ENCODE measurements at regions not wholly inside any gene's neighbourhood (a gene's known extent, or its start where the extent isn't known, plus 50 kb on each side); places are given as distances from the start of the nearest gene placed in this dataset.

DNA sequence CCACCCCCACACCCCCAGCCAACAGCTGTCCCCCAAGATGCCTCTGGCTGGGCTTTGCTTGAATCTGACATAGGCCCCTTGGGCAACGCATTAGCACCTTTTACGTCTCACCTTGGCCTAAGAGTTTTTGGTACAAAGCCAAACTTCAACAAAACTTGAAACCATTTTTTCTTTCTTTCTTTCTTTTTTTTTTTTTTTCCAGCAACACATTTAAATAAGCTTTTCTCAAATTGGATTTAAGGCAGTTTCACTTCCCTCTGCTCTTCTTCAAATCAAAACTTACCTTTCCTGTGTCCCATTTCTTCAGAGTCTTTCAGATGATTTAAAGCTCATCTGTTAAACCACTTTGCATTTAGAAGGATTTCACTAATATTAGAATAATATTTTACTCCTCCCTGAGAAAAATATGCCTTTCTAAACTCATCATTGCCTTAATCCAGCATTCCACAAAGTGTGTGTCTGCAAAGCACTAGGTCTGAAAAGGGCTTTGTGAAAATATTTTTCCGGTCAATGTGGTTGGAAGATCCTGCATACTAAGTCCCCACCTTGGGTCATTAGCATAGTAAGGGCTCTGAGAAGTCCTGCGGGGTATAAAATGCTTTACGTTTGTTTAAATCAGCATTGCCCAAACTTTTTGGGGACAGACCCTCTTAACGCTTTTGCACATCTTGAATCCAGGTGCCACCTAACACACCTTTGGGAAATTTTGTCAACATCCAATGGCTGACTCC, 217.0 kb downstream of the TLE3 start:
- no peak overlapping the region for H3K4me3 ChIP-seq
- H3K4me1 ChIP-seq (ENCODE audit: control insufficient read depth in 1 of 2, low read depth in 2 of 2): no peaks in the 10 kb centered on the region
- no peak for TF ChIP-seq CTCF (IDR thresholded peaks at IDR 0.05)
- no peaks in the 10 kb centered on the region for H3K27me3 ChIP-seq (replicated peaks; ENCODE audit: insufficient read depth)
- no peaks in the 10 kb centered on the region for H3K36me3 ChIP-seq
- ATAC-seq (ENCODE audit: insufficient number of reproducible peaks, low FRiP score, low read depth) (no peak), DNase-seq (ENCODE audit: low spot score) (no peak)
- no peak overlapping the region for H3K27ac ChIP-seq
- H3K9me3 ChIP-seq: no peaks in the 10 kb centered on the region

DNA sequence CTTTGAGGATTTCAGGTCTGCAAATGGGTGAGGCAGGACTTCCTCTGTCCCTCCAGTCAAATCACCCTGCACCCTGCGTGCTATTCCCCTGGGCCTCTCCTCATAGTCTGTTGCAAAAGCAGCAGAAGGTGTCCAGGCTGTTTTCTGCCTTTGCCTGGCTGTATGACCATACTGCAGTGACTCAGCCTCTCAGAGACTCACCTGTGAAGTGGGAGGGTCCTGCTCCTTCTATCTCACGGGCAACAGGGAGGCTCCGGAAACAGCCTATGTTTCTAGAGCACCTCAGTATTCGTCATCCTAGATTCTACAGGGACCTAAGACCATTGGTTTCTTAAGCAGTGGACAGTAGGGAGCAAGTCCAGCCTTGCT, 216.4 kb downstream of the TLE3 start:
- ATAC-seq (ENCODE audit: insufficient number of reproducible peaks, low FRiP score, low read depth): no peak
- no peaks in the 10 kb centered on the region for H3K27me3 ChIP-seq (replicated peaks; ENCODE audit: insufficient read depth)
- TF ChIP-seq CTCF (IDR thresholded peaks at IDR 0.05): no peak

DNA sequence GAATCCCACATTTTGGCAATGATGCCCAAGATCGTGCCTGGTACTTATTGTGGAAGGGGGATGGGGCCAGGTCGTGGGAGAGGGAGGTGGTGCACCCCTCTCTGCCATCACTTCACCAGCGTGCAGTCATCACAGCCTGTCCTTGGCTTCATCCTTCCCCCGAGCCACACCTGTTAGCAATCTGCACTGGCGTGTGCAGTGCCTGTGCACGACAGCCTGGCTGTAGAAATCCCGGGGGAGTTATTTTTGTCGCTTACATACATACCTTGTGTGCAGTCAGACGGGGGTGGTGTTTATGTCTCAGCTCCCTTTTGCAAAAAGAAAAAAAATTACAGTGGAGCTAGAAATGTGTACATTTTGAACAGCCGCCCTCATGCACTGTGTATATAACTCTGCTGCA, 216.0 kb downstream of the TLE3 start:
- Histone ChIP-seq H3K27ac (no peak overlapping the region), H3K36me3 (no peaks in the 10 kb centered on the region), H3K27me3 (replicated peaks; ENCODE audit: insufficient read depth) (no peaks in the 10 kb centered on the region), H3K4me1 (ENCODE audit: control insufficient read depth in 1 of 2, low read depth in 2 of 2) (no peaks in the 10 kb centered on the region), H3K9me3 (no peaks in the 10 kb centered on the region), H3K4me3 (no peak overlapping the region)
- no peak for TF ChIP-seq CTCF (IDR thresholded peaks at IDR 0.05)
- no peak for DNase-seq (ENCODE audit: low spot score)
- no peak for ATAC-seq (ENCODE audit: insufficient number of reproducible peaks, low FRiP score, low read depth)

More for the DNA sequence above, 216.4 kb downstream of the TLE3 start:
- H3K27ac ChIP-seq: no peak overlapping the region
- no peaks in the 10 kb centered on the region for H3K9me3 ChIP-seq
- no peak for DNase-seq (ENCODE audit: low spot score)
- H3K4me1 ChIP-seq (ENCODE audit: control insufficient read depth in 1 of 2, low read depth in 2 of 2): no peaks in the 10 kb centered on the region
- no peaks in the 10 kb centered on the region for H3K36me3 ChIP-seq
- H3K4me3 ChIP-seq: no peak overlapping the region

DNA sequence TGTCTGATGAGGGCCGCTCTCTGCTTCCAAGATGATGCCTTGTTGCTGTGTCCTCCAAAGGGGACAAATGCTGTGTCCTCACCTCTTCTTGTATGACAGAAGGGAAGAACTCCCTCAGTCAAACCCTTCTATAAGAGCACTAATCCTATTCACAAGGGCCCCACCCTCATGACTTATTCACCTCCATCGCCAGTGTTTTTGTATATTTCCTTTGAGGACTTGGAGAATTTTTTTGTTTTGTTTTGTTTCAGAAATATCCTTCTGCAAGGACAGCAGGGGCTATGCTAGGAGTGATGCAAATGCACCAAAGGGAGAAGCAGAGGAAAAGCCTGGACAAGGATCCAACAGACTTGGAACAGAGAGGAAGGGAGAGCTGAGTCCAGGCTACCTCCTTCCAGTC, 214.4 kb downstream of the TLE3 start:
- no peaks in the 10 kb centered on the region for H3K36me3 ChIP-seq
- no peak overlapping the region for H3K27ac ChIP-seq
- H3K9me3 ChIP-seq: no peaks in the 10 kb centered on the region
- DNase-seq (ENCODE audit: low spot score) (no peak), ATAC-seq (ENCODE audit: insufficient number of reproducible peaks, low FRiP score, low read depth) (no peak)
- H3K4me3 ChIP-seq: no peak overlapping the region
- TF ChIP-seq CTCF (IDR thresholded peaks at IDR 0.05): no peak
- H3K27me3 ChIP-seq (replicated peaks; ENCODE audit: insufficient read depth): no peaks in the 10 kb centered on the region
- no peaks in the 10 kb centered on the region for H3K4me1 ChIP-seq (ENCODE audit: control insufficient read depth in 1 of 2, low read depth in 2 of 2)

DNA sequence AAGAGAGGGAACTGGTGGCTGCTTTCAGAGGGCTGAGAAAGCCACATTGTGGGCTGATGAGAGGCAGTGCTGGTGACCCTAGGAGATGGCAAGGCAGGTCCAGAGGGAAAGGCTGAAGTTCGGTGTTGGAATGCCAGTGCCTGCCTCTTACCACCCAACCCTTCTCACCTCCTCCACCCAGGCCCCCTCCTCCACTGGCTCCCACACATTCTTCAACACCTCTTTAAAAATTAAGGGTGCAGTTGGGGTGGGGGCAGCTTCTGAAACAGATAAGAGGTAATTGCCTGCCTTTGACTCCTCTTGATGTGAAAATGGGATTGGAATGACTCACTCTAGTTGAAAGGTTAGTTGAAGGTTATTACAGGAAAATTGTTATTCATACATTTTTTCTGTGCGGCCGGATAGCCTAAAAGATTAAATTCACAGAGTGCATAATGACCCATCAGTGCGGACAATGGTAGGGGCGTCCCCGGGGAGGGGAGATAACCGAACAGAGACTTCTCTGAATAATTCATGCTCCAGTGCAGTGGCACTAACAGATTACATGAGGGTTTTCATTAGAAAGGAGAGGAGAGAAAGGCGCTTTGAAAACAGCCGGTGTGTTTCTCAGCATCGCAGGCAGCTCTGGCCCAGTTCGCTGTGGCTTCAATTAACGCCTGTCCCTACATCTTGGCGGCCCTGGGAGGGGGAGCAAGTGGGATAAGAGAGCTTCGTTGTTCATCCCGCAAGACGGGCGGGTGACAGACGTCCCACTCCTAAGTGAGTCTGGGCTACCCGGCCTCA, 212.4 kb downstream of the TLE3 start:
- Histone ChIP-seq H3K4me1 (ENCODE audit: control insufficient read depth in 1 of 2, low read depth in 2 of 2) (no peaks in the 10 kb centered on the region), H3K27ac (no peak overlapping the region), H3K27me3 (replicated peaks; ENCODE audit: insufficient read depth) (no peaks in the 10 kb centered on the region), H3K4me3 (no peak overlapping the region), H3K9me3 (no peaks in the 10 kb centered on the region), H3K36me3 (no peaks in the 10 kb centered on the region)
- no peak for ATAC-seq (ENCODE audit: insufficient number of reproducible peaks, low FRiP score, low read depth)
- DNase-seq (ENCODE audit: low spot score): no peak
- no peak for TF ChIP-seq CTCF (IDR thresholded peaks at IDR 0.05)
